RPMI8226 (cell line): ENCODE measurements at regions not wholly inside any gene's neighbourhood (a gene's known extent, or its start where the extent isn't known, plus 50 kb on each side); places are given as distances from the start of the nearest gene placed in this dataset.
"Not testable (repeated sequence)": the region's sequence is repeated elsewhere in the genome, so short reads cannot be mapped to it uniquely, and the experiment has no call there.

ENCODE experiments used
- DNase-seq: peaks from one replicate; pipeline ENCODE4 v3.0.0-alpha.2; 2015

- no peak for DNase-seq
These were observed 251.9 kb downstream of the PAPSS1 start for GRCh38 chr4:107468156-107468555.

GRCh38 chr4:107467461-107467860, 252.6 kb downstream of the PAPSS1 start:
- no peak for DNase-seq

- DNase-seq: no peak
These were observed 261.8 kb downstream of the PAPSS1 start for GRCh38 chr4:107458194-107458593.

GRCh38 chr4:107453987-107454386, 266.0 kb downstream of the PAPSS1 start:
- no peak for DNase-seq

GRCh38 chr4:107452717-107453630, 267.1 kb downstream of the PAPSS1 start:
- DNase-seq: no peak

GRCh38 chr4:107449611-107450369, 270.2 kb downstream of the PAPSS1 start:
- no peak for DNase-seq

GRCh38 chr4:107442538-107443111, 277.4 kb downstream of the PAPSS1 start:
- no peak for DNase-seq

GRCh38 chr4:107439401-107439800, 280.6 kb downstream of the PAPSS1 start:
- DNase-seq: no peak

- DNase-seq: not testable (repeated sequence)
These were observed 283.6 kb downstream of the PAPSS1 start for GRCh38 chr4:107436471-107436870.

- DNase-seq: no peak
These were observed 287.6 kb downstream of the PAPSS1 start for GRCh38 chr4:107432451-107432850.

- DNase-seq: no peak
These were observed 296.2 kb downstream of the PAPSS1 start for GRCh38 chr4:107423677-107424405.

GRCh38 chr4:107419536-107419935, 300.5 kb downstream of the PAPSS1 start:
- not testable (repeated sequence) for DNase-seq

GRCh38 chr4:107419052-107419451, 301.0 kb downstream of the PAPSS1 start:
- DNase-seq: no peak

- not testable (repeated sequence) for DNase-seq
These were observed 304.5 kb downstream of the PAPSS1 start for GRCh38 chr4:107415490-107415889.

GRCh38 chr4:107409872-107410271, 310.2 kb downstream of the PAPSS1 start:
- DNase-seq: not testable (repeated sequence)

- no peak for DNase-seq
These were observed 311.1 kb downstream of the PAPSS1 start for GRCh38 chr4:107408968-107409367.

GRCh38 chr4:107404591-107405300, 315.3 kb downstream of the PAPSS1 start:
- no peak for DNase-seq

GRCh38 chr4:107402291-107402690, 317.7 kb downstream of the PAPSS1 start:
- DNase-seq: no peak

GRCh38 chr4:107392951-107393350, 327.1 kb downstream of the PAPSS1 start:
- no peak for DNase-seq

GRCh38 chr4:107392380-107392779, 327.7 kb downstream of the PAPSS1 start:
- no peak for DNase-seq

GRCh38 chr4:107391630-107392028, 328.4 kb downstream of the PAPSS1 start:
- no peak for DNase-seq

GRCh38 chr4:107391009-107391629, 328.9 kb downstream of the PAPSS1 start:
- no peak for DNase-seq
